ENCODE measurements at regions not wholly inside any gene's neighbourhood (a gene's known extent, or its start where the extent isn't known, plus 50 kb on each side); places are given as distances from the start of the nearest gene placed in this dataset.

DNA sequence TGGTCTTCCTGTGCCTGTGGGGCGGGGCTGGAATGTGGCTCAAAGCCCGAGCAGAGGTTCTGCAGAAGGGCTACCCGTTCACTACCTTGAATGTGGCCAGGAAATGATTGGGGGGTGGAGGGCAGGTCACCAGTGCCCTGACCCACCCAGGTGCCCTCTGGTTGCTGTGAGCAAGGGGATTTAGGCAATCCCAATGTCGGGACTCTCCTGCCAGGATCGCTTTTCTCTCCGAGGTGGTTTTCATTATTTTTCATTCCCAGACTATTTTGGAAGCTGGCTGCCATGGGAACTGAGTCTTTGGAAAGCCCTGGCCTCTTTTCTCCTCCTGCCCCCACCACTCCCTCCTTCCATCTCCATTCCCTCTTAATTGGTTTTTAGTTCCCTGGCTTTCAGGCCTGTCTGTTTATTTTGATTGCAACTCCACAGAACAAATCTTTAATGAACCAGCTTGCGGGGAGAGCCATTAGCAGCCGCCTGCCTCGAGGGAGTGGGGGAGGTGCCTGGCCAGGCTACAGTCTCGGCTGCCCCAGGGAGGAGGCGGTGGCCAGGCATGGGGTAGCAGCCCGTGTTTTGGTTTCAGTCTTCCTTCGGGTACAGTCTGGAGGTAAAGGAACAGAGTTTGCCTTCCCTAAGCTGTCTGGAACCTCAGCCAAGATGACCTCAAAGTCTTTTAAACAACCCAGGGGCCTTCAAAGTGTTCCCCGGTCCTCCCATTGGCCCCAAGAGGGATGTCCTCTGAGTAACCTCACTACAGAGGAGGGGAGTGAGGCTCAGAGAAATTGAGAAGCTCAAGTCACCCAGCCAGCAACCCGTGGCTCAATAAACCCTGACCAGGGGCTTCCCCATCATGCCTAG lies 114.4 kb upstream of the HAAO start:
- no peak overlapping the region for H3K9ac ChIP-seq (ENCODE audit: low read length)
- H3K9me3 ChIP-seq (ENCODE audit: control insufficient read depth in 1 of 2, insufficient read depth in 1 of 2, low read depth in 1 of 2, low read length in 2 of 2), result no peaks in the 10 kb centered on the region
- H2AFZ ChIP-seq (ENCODE audit: low read depth, low read length, poor library complexity, severe bottlenecking), result no peak overlapping the region
- no peak for ATAC-seq
- no peak overlapping the region for H3K27ac ChIP-seq (ENCODE audit: low read depth, low read length)
- no TSS peak for BruUV-seq (replicated peaks)
- no peak for DNase-seq (ENCODE audit: low read depth, low spot score)
- no peak overlapping the region for H3K4me3 ChIP-seq (replicated peaks in 1 of 2; ENCODE audit: low read depth in 1 of 2, low read length in 2 of 2)
- no peaks in the 10 kb centered on the region for H3K79me2 ChIP-seq (ENCODE audit: insufficient read depth, low read length)
- intact Hi-C loops (cut with micrococcal nuclease), result no loop called here
- H3K36me3 ChIP-seq (ENCODE audit: control insufficient read depth in 1 of 2, insufficient read depth in 2 of 2, low read length in 2 of 2), result no peaks in the 10 kb centered on the region
- no peaks in the 10 kb centered on the region for H3K9me2 ChIP-seq (ENCODE audit: insufficient read depth)
- ChIA-PET RAD21 (ENCODE audit: low non-redundant PET in 1 of 2, low total read pairs in 2 of 2, uncharacterized antibody in 2 of 2, unreplicated experiment in 2 of 2) (no interaction called here), CTCF (no interaction called here), POLR2A (no interaction called here)
- H3K4me1 ChIP-seq (ENCODE audit: control insufficient read depth in 1 of 2, insufficient read depth in 2 of 2, low read length in 2 of 2), result peaks cover 5 to 13% of the 10 kb centered on the region in 2 experiments; a peak in 3 of 4 replicates
- peak overlapping the region; percentile 41 for H3K4me2 ChIP-seq (ENCODE audit: low read length)
- TF ChIP-seq, protein P1, sequence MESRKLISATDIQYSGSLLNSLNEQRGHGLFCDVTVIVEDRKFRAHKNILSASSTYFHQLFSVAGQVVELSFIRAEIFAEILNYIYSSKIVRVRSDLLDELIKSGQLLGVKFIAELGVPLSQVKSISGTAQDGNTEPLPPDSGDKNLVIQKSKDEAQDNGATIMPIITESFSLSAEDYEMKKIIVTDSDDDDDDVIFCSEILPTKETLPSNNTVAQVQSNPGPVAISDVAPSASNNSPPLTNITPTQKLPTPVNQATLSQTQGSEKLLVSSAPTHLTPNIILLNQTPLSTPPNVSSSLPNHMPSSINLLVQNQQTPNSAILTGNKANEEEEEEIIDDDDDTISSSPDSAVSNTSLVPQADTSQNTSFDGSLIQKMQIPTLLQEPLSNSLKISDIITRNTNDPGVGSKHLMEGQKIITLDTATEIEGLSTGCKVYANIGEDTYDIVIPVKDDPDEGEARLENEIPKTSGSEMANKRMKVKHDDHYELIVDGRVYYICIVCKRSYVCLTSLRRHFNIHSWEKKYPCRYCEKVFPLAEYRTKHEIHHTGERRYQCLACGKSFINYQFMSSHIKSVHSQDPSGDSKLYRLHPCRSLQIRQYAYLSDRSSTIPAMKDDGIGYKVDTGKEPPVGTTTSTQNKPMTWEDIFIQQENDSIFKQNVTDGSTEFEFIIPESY (IDR thresholded peaks at IDR 0.05; ENCODE audit: extremely low read depth, insufficient replicate concordance, low read length), result no peak
- no peak for TF ChIP-seq ELF1 (IDR thresholded peaks at IDR 0.05; ENCODE audit: borderline replicate concordance, low read depth)
- TF ChIP-seq, protein P2, sequence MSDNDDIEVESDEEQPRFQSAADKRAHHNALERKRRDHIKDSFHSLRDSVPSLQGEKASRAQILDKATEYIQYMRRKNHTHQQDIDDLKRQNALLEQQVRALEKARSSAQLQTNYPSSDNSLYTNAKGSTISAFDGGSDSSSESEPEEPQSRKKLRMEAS (IDR thresholded peaks at IDR 0.05), result no peak
- no peaks in the 10 kb centered on the region for H4K20me1 ChIP-seq (ENCODE audit: insufficient read depth)
- no peaks in the 10 kb centered on the region for H3K27me3 ChIP-seq (ENCODE audit: insufficient read depth, low read length)

DNA sequence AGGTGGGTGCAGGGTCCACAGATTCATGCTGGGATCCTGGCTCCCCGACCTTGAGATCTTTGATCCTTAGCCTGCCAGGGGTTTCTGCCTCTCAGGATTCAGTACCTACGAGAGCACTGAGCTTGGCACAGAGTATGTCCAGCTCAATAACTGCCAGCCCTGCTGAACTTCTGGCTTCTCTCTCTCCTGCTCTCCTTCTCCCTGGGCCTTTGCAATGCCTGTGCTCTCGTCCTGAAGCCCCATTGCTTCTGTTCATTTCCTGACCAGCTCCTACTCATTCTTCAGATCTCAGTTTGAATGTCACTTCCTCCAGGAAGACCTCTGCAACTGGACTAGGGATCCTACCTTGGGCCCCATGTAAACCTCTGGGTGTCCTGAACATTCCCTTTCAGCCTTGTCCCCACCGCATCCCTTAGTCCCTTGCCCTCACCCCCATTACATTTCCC lies 113.8 kb upstream of the HAAO start:
- no peak for DNase-seq (ENCODE audit: low read depth, low spot score)
- intact Hi-C loops (cut with micrococcal nuclease), result no loop called here
- CTCF ChIA-PET, result no interaction called here
- Histone ChIP-seq H3K36me3 (ENCODE audit: control insufficient read depth in 1 of 2, insufficient read depth in 2 of 2, low read length in 2 of 2) (no peaks in the 10 kb centered on the region), H3K27ac (ENCODE audit: low read depth, low read length) (no peak overlapping the region), H3K4me1 (ENCODE audit: control insufficient read depth in 1 of 2, insufficient read depth in 2 of 2, low read length in 2 of 2) (peaks cover 5 to 13% of the 10 kb centered on the region in 2 experiments; a peak in 3 of 4 replicates), H3K4me3 (replicated peaks in 1 of 2; ENCODE audit: low read depth in 1 of 2, low read length in 2 of 2) (no peak overlapping the region), H3K9me3 (ENCODE audit: control insufficient read depth in 1 of 2, insufficient read depth in 1 of 2, low read depth in 1 of 2, low read length in 2 of 2) (no peaks in the 10 kb centered on the region), H3K9me2 (ENCODE audit: insufficient read depth) (no peaks in the 10 kb centered on the region), H3K4me2 (ENCODE audit: low read length) (peak overlapping the region; percentile 41), H3K9ac (ENCODE audit: low read length) (no peak overlapping the region), H3K27me3 (ENCODE audit: insufficient read depth, low read length) (no peaks in the 10 kb centered on the region), H2AFZ (ENCODE audit: low read depth, low read length, poor library complexity, severe bottlenecking) (no peak overlapping the region), H3K79me2 (ENCODE audit: insufficient read depth, low read length) (no peaks in the 10 kb centered on the region), H4K20me1 (ENCODE audit: insufficient read depth) (no peaks in the 10 kb centered on the region)
- RAD21 ChIA-PET (ENCODE audit: low non-redundant PET in 1 of 2, low total read pairs in 2 of 2, uncharacterized antibody in 2 of 2, unreplicated experiment in 2 of 2), result no interaction called here
- ATAC-seq, result no peak
- no TSS peak for BruUV-seq (replicated peaks)
- POLR2A ChIA-PET, result no interaction called here
- TF ChIP-seq ZNF274 (IDR thresholded peaks at IDR 0.05; ENCODE audit: low read depth, low read length) (no peak), EGR1 (IDR thresholded peaks at IDR 0.05; ENCODE audit: low read depth) (no peak), FOSL1 (IDR thresholded peaks at IDR 0.05; ENCODE audit: low read depth) (no peak), POLR2AphosphoS5 (IDR thresholded peaks at IDR 0.05; ENCODE audit: low read depth, low read length) (no peak), ELF1 (IDR thresholded peaks at IDR 0.05; ENCODE audit: borderline replicate concordance, low read depth) (no peak), ZFX (IDR thresholded peaks at IDR 0.05) (no peak), CEBPB (IDR thresholded peaks at IDR 0.05; ENCODE audit: low read depth) (no peak), TCF7L2 (IDR thresholded peaks at IDR 0.05; ENCODE audit: borderline replicate concordance, extremely low read depth, insufficient read depth, insufficient read length) (no peak), EZH2 (IDR thresholded peaks at IDR 0.05) (no peak), CBX3 (IDR thresholded peaks at IDR 0.05; ENCODE audit: low read depth) (no peak), SIN3A (IDR thresholded peaks at IDR 0.05; ENCODE audit: low read depth) (no peak)
- TF ChIP-seq, protein P2 (IDR thresholded peaks at IDR 0.05), result no peak
- TF ChIP-seq, protein P3, sequence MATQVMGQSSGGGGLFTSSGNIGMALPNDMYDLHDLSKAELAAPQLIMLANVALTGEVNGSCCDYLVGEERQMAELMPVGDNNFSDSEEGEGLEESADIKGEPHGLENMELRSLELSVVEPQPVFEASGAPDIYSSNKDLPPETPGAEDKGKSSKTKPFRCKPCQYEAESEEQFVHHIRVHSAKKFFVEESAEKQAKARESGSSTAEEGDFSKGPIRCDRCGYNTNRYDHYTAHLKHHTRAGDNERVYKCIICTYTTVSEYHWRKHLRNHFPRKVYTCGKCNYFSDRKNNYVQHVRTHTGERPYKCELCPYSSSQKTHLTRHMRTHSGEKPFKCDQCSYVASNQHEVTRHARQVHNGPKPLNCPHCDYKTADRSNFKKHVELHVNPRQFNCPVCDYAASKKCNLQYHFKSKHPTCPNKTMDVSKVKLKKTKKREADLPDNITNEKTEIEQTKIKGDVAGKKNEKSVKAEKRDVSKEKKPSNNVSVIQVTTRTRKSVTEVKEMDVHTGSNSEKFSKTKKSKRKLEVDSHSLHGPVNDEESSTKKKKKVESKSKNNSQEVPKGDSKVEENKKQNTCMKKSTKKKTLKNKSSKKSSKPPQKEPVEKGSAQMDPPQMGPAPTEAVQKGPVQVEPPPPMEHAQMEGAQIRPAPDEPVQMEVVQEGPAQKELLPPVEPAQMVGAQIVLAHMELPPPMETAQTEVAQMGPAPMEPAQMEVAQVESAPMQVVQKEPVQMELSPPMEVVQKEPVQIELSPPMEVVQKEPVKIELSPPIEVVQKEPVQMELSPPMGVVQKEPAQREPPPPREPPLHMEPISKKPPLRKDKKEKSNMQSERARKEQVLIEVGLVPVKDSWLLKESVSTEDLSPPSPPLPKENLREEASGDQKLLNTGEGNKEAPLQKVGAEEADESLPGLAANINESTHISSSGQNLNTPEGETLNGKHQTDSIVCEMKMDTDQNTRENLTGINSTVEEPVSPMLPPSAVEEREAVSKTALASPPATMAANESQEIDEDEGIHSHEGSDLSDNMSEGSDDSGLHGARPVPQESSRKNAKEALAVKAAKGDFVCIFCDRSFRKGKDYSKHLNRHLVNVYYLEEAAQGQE (IDR thresholded peaks at IDR 0.05; ENCODE audit: low read depth), result no peak
